Transverse colon (tissue), 4 donors: ENCODE measurements at regions not wholly inside any gene's neighbourhood (a gene's known extent, or its start where the extent isn't known, plus 50 kb on each side); places are given as distances from the start of the nearest gene placed in this dataset.

Experiments used
- DNase-seq: peaks from one replicate; pipeline ENCODE4 v3.0.0-alpha.2; 2019
- H3K27ac ChIP-seq, 4 donors: fragments of 200-600 bp; sonication (generic); 2 replicates each; pipeline ENCODE4 v1.5.1; 2016 to 2018; ENCODE audit warnings: inconsistent platforms in 4 of 4
- H3K27me3 ChIP-seq: fragments of 200-600 bp; sonication (generic); 2 replicates; pipeline ENCODE4 v1.5.1; 2017; ENCODE audit warnings: inconsistent platforms
- H3K36me3 ChIP-seq, 4 donors: fragments of 200-600 bp; sonication (generic); 2 replicates each; pipeline ENCODE4 v1.5.1; 2017 to 2019; ENCODE audit warnings: inconsistent platforms in 4 of 4
- H3K4me1 ChIP-seq, 4 donors: fragments of 200-600 bp; sonication (generic); 2 replicates each; pipeline ENCODE4 v1.5.1; 2017 to 2020; ENCODE audit warnings: inconsistent platforms in 4 of 4
- H3K4me3 ChIP-seq, 4 donors: fragments of 200-600 bp; sonication (generic); 1 replicate in 1 of 4; 2 replicates in 3 of 4; pipeline versions ENCODE4 v1.5.1 to v1.6.1; 2017 to 2019; ENCODE audit warnings: inconsistent platforms in 4 of 4
- H3K9me3 ChIP-seq, 2 donors: fragments of 200-600 bp; sonication (generic); 2 replicates each; pipeline ENCODE4 v1.5.1; 2017 to 2019; ENCODE audit warnings: inconsistent platforms in 2 of 2
- CTCF ChIP-seq, 5 experiments: fragments of 200-600 bp in 3 of 5; fragments of 450-650 bp in 2 of 5; sonication (generic) in 3 of 5; IDR thresholded peaks; 1 replicate in 2 of 5; 2 replicates in 3 of 5; pipeline ENCODE4 v1.5.1; 2016 to 2017; ENCODE audit warnings: antibody characterized with exemption in 5 of 5, inconsistent platforms in 3 of 5, mild to moderate bottlenecking in 2 of 5, moderate library complexity in 1 of 5
- EP300 ChIP-seq: sonication (generic); formaldehyde crosslinking; IDR thresholded peaks from one replicate; pipeline ENCODE4 v1.6.1; 2017; ENCODE audit warnings: antibody characterized with exemption, low read depth
- POLR2A ChIP-seq: fragments of 450-650 bp; IDR thresholded peaks from one replicate; pipeline ENCODE4 v1.6.1; 2016; ENCODE audit warnings: antibody characterized with exemption, mild to moderate bottlenecking, moderate library complexity
- POLR2AphosphoS5 ChIP-seq, 3 donors: sonication (generic); formaldehyde crosslinking; IDR thresholded peaks; one replicate each; pipeline ENCODE4 v1.6.1; 2016; ENCODE audit warnings: antibody characterized with exemption in 3 of 3
- WGBS, 2 donors: methylation state at CpG; one replicate each; pipeline ENCODE4 v1.1.5; 2018; ENCODE audit warnings: low coverage in 1 of 2; 5-methylcytosine and 5-hydroxymethylcytosine counted together
- in situ Hi-C, 4 donors: fragments of 200-750 bp; cut with MboI; loops; one replicate each; pipeline versions ENCODE4 v1.15.0 to v1.15.1; 2017; ENCODE audit warnings: low sequenced_read_pairs in 3 of 4, low pct_ligation_motif_present in 1 of 4, low pct_unique_long_range_greater_than_20kb in 1 of 4
- intact Hi-C: fragments of 100-400 bp; cut with DNase I; formaldehyde crosslinking; loops from one replicate; pipeline ENCODE4 v1.15.1; 2023; ENCODE audit warnings: low total_unique reads

GRCh38 chr13:42466609-42467008, 107.3 kb upstream of the TNFSF11 start:
- intact Hi-C loops (no loop called here), in situ Hi-C loops (no loop called here)
- Histone ChIP-seq H3K4me1 (peaks cover 0 to 7% (median 0%) of the 10 kb centered on the region in 4 donors), H3K9me3 (peaks cover 0 to 2% of the 10 kb centered on the region in 2 donors), H3K36me3 (no peaks in the 10 kb centered on the region), H3K27ac (no peak overlapping the region), H3K4me3 (no peak overlapping the region), H3K27me3 (no peaks in the 10 kb centered on the region)
- TF ChIP-seq CTCF (IDR thresholded peaks at IDR 0.05) (no peak), POLR2A (no peak), EP300 (no peak), POLR2AphosphoS5 (IDR thresholded peaks at IDR 0.05) (no peak)
- WGBS, 2 donors, result 85 to 87% methylated on average over 1 of the region's 1 CpG
- no peak for DNase-seq

GRCh38 chr13:42474954-42475353, 99.0 kb upstream of the TNFSF11 start:
- TF ChIP-seq CTCF (IDR thresholded peaks at IDR 0.05) (no peak), POLR2A (no peak), POLR2AphosphoS5 (IDR thresholded peaks at IDR 0.05) (no peak), EP300 (no peak)
- no peaks in the 10 kb centered on the region for H3K27me3 ChIP-seq
- no peak overlapping the region for H3K4me3 ChIP-seq
- no peaks in the 10 kb centered on the region for H3K36me3 ChIP-seq
- 81 to 95% methylated on average over 4 to 5 of the region's 5 CpGs for WGBS, 2 donors
- no peaks in the 10 kb centered on the region for H3K4me1 ChIP-seq
- no peaks in the 10 kb centered on the region for H3K9me3 ChIP-seq
- in situ Hi-C loops (no loop called here), intact Hi-C loops (no loop called here)
- no peak overlapping the region for H3K27ac ChIP-seq
- DNase-seq, result no peak

- no peaks in the 10 kb centered on the region for H3K27me3 ChIP-seq
- WGBS, 2 donors, result 83% methylated on average over 10 of the region's 10 CpGs; no CpG with 5 or more reads in 1 of the 2 donors
- in situ Hi-C loops (no loop called here), intact Hi-C loops (no loop called here)
- no peaks in the 10 kb centered on the region for H3K36me3 ChIP-seq
- no peaks in the 10 kb centered on the region for H3K9me3 ChIP-seq
- TF ChIP-seq POLR2A (no peak), POLR2AphosphoS5 (IDR thresholded peaks at IDR 0.05) (no peak), EP300 (no peak), CTCF (IDR thresholded peaks at IDR 0.05) (no peak)
- no peak overlapping the region for H3K27ac ChIP-seq
- no peak for DNase-seq
- H3K4me1 ChIP-seq, result no peaks in the 10 kb centered on the region
- no peak overlapping the region for H3K4me3 ChIP-seq
These were observed 96.3 kb upstream of the TNFSF11 start for GRCh38 chr13:42477596-42478190.

GRCh38 chr13:42478531-42479156, 95.3 kb upstream of the TNFSF11 start:
- WGBS, 2 donors, result 65 to 84% methylated on average over 3 of the region's 3 CpGs
- no peaks in the 10 kb centered on the region for H3K36me3 ChIP-seq
- intact Hi-C loops (no loop called here), in situ Hi-C loops (no loop called here)
- TF ChIP-seq CTCF (IDR thresholded peaks at IDR 0.05), result peak; percentile 29 to 40 (median 29)
- no peak for TF ChIP-seq POLR2A
- no peak for TF ChIP-seq EP300
- no peaks in the 10 kb centered on the region for H3K27me3 ChIP-seq
- H3K4me1 ChIP-seq, result no peaks in the 10 kb centered on the region
- no peak for DNase-seq
- no peaks in the 10 kb centered on the region for H3K9me3 ChIP-seq
- no peak overlapping the region for H3K4me3 ChIP-seq
- no peak overlapping the region for H3K27ac ChIP-seq
